DMS79 (cell line): ENCODE measurements at regions not wholly inside any gene's neighbourhood (a gene's known extent, or its start where the extent isn't known, plus 50 kb on each side); places are given as distances from the start of the nearest gene placed in this dataset.

Experiments used
- DNase-seq: peaks from one replicate; lab custom pipeline; 2025; lab: John Stamatoyannopoulos, UW

- DNase-seq, result no peak
Observed at GRCh38 chr6:85192596-85192995, 257.3 kb upstream of the NT5E start.

GRCh38 chr6:85192186-85192585 is 257.7 kb upstream of the NT5E start:
- no peak for DNase-seq

GRCh38 chr6:85191656-85192055 is 258.2 kb upstream of the NT5E start:
- no peak for DNase-seq

GRCh38 chr6:85186546-85187175 is 263.2 kb upstream of the NT5E start:
- no peak for DNase-seq

- DNase-seq, result no peak
Observed at GRCh38 chr6:85185977-85186376, 263.9 kb upstream of the NT5E start.

- DNase-seq, result no peak
Observed at GRCh38 chr6:85183841-85184240, 266.0 kb upstream of the NT5E start.

- DNase-seq, result no peak
Observed at GRCh38 chr6:85172705-85173104, 277.2 kb upstream of the NT5E start.

- no peak for DNase-seq
Observed at GRCh38 chr6:85172161-85172560, 277.7 kb upstream of the NT5E start.

- no peak for DNase-seq
Observed at GRCh38 chr6:85169189-85169588, 280.7 kb upstream of the NT5E start.

- DNase-seq, result no peak
Observed at GRCh38 chr6:85168146-85168545, 281.7 kb upstream of the NT5E start.

- no peak for DNase-seq
Observed at GRCh38 chr6:85166114-85166741, 283.7 kb upstream of the NT5E start.

- DNase-seq, result no peak
Observed at GRCh38 chr6:85163156-85164080, 286.5 kb upstream of the NT5E start.

- no peak for DNase-seq
Observed at GRCh38 chr6:85157311-85157710, 292.6 kb upstream of the NT5E start.

- DNase-seq, result no peak
Observed at GRCh38 chr6:85143676-85144075, 306.2 kb upstream of the NT5E start.

GRCh38 chr6:85137865-85138264 is 312.0 kb upstream of the NT5E start:
- DNase-seq, result no peak

GRCh38 chr6:85136310-85136709 is 313.6 kb upstream of the NT5E start:
- no peak for DNase-seq

GRCh38 chr6:85135376-85136094 is 314.3 kb upstream of the NT5E start:
- no peak for DNase-seq

- no peak for DNase-seq
Observed at GRCh38 chr6:85134172-85134571, 315.7 kb upstream of the NT5E start.

GRCh38 chr6:85132091-85132490 is 317.8 kb upstream of the NT5E start:
- DNase-seq, result no peak

- no peak for DNase-seq
Observed at GRCh38 chr6:85130743-85131142, 319.1 kb upstream of the NT5E start.

GRCh38 chr6:85129881-85130280 is 320.0 kb upstream of the NT5E start:
- no peak for DNase-seq

GRCh38 chr6:85128781-85129180 is 321.1 kb upstream of the NT5E start:
- no peak for DNase-seq
